Colonic mucosa (tissue), 4 donors: ENCODE measurements at regions not wholly inside any gene's neighbourhood (a gene's known extent, or its start where the extent isn't known, plus 50 kb on each side); places are given as distances from the start of the nearest gene placed in this dataset.

Source experiments
- DNase-seq: peaks from one replicate; pipeline ENCODE4 v3.0.0-alpha.2; 2020
- H3K27ac ChIP-seq: fragments of 200-600 bp; one replicate; pipeline ENCODE4 v1.8.0; 2021
- H3K27me3 ChIP-seq: fragments of 200-600 bp; one replicate; pipeline ENCODE4 v1.8.0; 2021
- H3K36me3 ChIP-seq: fragments of 200-600 bp; one replicate; pipeline ENCODE4 v1.8.0; 2021
- H3K4me1 ChIP-seq: fragments of 200-600 bp; one replicate; pipeline ENCODE4 v1.8.0; 2021; ENCODE audit warnings: mild to moderate bottlenecking
- H3K4me3 ChIP-seq: fragments of 200-600 bp; one replicate; pipeline ENCODE4 v1.8.0; 2021
- H3K9ac ChIP-seq, 2 donors: one replicate each; pipeline ENCODE4 v1.7.0; 2013; ENCODE audit warnings: control low read depth in 2 of 2, low read depth in 2 of 2, low read length in 2 of 2
- H3K9me3 ChIP-seq: fragments of 200-600 bp; one replicate; pipeline ENCODE4 v1.8.0; 2021
- CTCF ChIP-seq: fragments of 200-600 bp; IDR thresholded peaks from one replicate; pipeline ENCODE4 v1.8.0; 2022; ENCODE audit warnings: antibody characterized with exemption, mild to moderate bottlenecking
- intact Hi-C: fragments of 100-400 bp; cut with DNase I; formaldehyde crosslinking; loops from one replicate; pipeline ENCODE4 v1.14.1; 2022
- donor health status: healthy.
- donor health status: DM: no; HTN: no; CAD: no.
- donor health status: DM: no; HTN: no; CAD: no.

- H3K4me1 ChIP-seq = no peaks in the 10 kb centered on the region
- no peak for DNase-seq
- no peaks in the 10 kb centered on the region for H3K36me3 ChIP-seq
- no peaks in the 10 kb centered on the region for H3K27me3 ChIP-seq
- H3K9me3 ChIP-seq = no peaks in the 10 kb centered on the region
- H3K27ac ChIP-seq = no peak overlapping the region
- intact Hi-C loops = no loop called here
- no peak overlapping the region for H3K9ac ChIP-seq
- TF ChIP-seq CTCF = no peak
- no peak overlapping the region for H3K4me3 ChIP-seq
These were observed 629.0 kb downstream of the TBC1D22A start for GRCh38 chr22:47391169-47392053.

DNA sequence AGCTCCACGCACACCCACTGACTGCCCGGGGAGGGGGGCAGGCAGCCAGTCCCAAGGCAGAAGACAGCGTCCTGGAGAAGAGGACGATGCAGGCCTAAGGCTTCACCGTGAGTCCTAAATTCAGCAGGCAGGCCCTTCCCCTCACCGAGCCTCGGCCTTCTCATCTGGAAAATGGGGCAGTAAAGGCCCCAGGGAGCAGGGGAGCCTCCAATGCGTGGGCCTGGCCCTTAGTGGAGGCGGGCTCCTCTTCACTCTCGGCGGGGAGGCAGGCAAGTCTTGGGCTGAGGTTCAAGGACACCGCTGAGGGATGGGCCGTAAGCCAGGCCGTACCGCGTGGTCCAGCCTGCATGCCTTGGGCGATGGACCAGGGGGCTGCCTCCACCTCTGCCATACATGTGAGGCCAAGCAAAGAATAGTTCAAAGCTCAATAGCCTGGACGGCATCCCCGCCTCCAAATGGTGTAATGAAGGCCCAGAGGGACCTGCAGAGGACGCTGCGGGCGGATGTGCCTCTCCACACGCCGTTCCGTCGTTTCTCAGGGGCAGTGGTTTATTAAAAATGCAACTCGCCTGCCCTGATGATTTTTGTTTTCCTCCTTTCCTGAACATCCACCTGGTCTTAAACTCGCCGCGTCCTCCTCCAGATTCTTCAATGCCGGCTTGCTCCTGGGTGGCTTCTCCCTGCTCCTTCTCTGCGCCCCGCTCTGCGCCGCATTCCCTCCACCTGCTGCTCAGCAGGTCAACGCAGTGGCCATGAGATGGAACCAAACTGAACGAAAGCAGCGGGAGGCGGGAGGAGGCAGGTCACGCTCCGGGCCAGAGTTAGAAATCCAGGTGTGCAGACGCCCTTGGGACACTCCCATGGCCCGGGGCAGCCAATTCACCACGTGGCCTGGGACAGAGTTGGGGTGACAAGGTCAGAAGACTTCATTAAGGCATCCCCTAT, 627.8 kb downstream of the TBC1D22A start:
- H3K36me3 ChIP-seq = no peaks in the 10 kb centered on the region
- H3K27me3 ChIP-seq = no peaks in the 10 kb centered on the region
- intact Hi-C loops = no loop called here
- no peaks in the 10 kb centered on the region for H3K9me3 ChIP-seq
- no peak for TF ChIP-seq CTCF
- no peaks in the 10 kb centered on the region for H3K4me1 ChIP-seq
- H3K4me3 ChIP-seq = no peak overlapping the region
- no peak overlapping the region for H3K27ac ChIP-seq
- H3K9ac ChIP-seq = no peak overlapping the region
- DNase-seq = no peak

DNA sequence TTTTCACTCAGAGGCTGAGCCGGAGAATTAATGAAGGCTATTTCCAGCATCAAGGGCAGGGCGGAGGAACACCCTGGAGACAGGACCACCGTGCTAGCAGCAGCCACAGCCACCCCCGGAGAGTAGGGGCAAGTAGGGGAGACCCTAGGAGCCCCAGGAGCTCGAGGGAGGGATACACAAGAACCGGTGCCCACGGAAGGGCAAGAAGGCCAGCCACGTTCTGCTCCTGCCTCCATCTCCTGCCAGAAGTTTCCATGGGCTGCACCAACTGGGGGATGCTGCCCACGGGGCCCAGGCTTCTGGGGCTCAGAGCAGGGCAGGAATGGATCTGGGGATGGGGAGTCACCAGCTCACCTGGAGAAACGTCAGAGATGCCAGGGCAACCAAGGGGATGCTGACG, 626.8 kb downstream of the TBC1D22A start:
- no peak for TF ChIP-seq CTCF
- intact Hi-C loops = no loop called here
- no peak for DNase-seq
- Histone ChIP-seq H3K27ac (no peak overlapping the region), H3K36me3 (no peaks in the 10 kb centered on the region), H3K9ac (no peak overlapping the region), H3K9me3 (no peaks in the 10 kb centered on the region), H3K4me3 (no peak overlapping the region), H3K4me1 (no peaks in the 10 kb centered on the region), H3K27me3 (no peaks in the 10 kb centered on the region)

DNA sequence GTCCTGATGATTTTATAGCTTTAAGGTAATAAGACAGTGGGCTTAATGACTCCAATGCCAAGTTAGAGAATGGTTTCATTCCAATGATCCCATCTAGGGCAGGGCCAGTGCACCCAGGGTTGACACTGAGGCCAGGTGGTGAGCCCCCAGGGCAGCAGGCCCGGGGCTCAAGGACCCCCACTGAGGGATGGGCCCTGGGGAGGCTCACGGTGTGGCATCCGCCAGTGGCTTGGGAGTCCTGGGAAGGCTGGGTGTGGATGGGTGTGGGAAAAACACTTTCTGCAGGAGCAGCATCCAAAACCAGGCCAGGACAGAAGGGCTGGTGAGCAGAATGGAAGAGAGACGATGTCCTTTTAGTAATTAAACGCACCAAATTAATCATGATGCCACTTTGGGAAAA, 626.3 kb downstream of the TBC1D22A start:
- no peak overlapping the region for H3K27ac ChIP-seq
- no peaks in the 10 kb centered on the region for H3K9me3 ChIP-seq
- no peak overlapping the region for H3K9ac ChIP-seq
- no peaks in the 10 kb centered on the region for H3K4me1 ChIP-seq
- TF ChIP-seq CTCF = no peak
- DNase-seq = no peak
- H3K36me3 ChIP-seq = no peaks in the 10 kb centered on the region
- H3K4me3 ChIP-seq = no peak overlapping the region
- intact Hi-C loops = no loop called here
- no peaks in the 10 kb centered on the region for H3K27me3 ChIP-seq

DNA sequence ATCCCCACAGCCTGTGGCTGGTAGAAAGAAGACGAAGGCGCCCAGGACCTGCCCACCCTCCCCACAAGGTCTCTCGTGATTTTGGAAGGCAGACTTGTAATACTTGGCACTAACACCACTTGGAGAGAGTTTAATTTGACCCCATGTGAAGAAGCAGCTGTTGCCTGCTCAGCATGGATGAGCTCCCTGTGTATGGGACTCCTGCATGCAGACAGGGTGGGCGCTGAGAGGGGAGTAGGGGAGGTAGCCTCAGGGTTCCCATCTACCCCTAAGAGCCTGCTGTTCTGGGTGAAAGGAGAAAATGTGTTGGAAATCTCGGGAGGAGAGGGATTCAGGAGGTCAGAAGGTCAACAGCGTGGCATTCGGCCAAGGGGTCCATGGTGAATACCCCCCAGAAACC, 625.9 kb downstream of the TBC1D22A start:
- TF ChIP-seq CTCF = no peak
- intact Hi-C loops = no loop called here
- Histone ChIP-seq H3K27ac (no peak overlapping the region), H3K4me3 (no peak overlapping the region), H3K9ac (no peak overlapping the region), H3K36me3 (no peaks in the 10 kb centered on the region), H3K4me1 (no peaks in the 10 kb centered on the region), H3K27me3 (no peaks in the 10 kb centered on the region), H3K9me3 (no peaks in the 10 kb centered on the region)
- DNase-seq = no peak
